ENCODE measurements at regions not wholly inside any gene's neighbourhood (a gene's known extent, or its start where the extent isn't known, plus 50 kb on each side); places are given as distances from the start of the nearest gene placed in this dataset.

GRCh38 chrX:71000139-71000538 lies 68.0 kb downstream of the SNX12 start:
- no peak for DNase-seq (ENCODE audit: low spot score)

GRCh38 chrX:70998411-70999027 lies 67.6 kb upstream of the SLC7A3 start:
- DNase-seq (ENCODE audit: low spot score) = peak; percentile 8

DNA sequence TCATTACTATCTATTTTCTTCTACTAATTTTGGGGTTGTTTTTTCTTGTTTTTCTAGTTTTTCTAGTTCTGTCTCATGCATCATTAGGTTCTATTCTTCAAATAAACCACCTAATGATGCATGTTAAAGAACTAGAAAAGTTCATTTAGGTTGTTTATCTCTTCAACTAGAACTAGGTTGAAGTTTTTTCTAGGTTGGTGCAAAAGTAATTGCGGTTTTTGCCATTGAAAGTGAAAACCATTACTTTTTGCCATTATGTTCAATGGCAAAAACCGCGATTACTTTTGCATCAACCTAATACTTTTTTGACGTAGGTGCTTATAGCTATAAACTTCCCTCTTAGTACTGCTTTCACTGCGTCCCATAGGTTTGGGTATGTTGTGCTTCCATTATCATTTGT lies 64.4 kb upstream of the SLC7A3 start:
- no peak for DNase-seq (ENCODE audit: low spot score)

GRCh38 chrX:70988425-70988824 lies 57.5 kb upstream of the SLC7A3 start:
- no peak for DNase-seq (ENCODE audit: low spot score)
